ENCODE measurements at regions not wholly inside any gene's neighbourhood (a gene's known extent, or its start where the extent isn't known, plus 50 kb on each side); places are given as distances from the start of the nearest gene placed in this dataset.

DNA sequence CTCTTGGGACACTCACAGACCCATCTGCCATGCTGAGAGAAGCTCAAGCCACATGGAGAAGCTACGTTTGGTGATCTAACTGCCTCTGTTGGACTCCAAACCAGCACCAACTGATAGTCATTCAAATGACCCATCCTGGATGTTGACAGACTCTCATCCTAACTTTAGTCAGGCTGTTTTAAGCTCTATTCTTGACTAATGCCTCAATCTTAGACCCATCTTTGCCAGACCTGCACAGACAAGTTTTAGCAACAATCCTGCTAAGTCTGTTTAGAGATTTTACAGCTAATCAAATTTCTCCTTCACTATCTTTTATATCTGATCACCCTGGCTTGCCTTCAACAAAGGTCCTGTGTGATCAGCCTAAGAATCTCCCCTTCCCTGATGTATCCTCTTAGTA, 245.1 kb downstream of the SCG2 start:
- Histone ChIP-seq H3K9me3 (peaks cover 0 to 2% (median 0%) of the 10 kb centered on the region in 4 donors), H3K36me3 (no peaks in the 10 kb centered on the region), H3K4me1 (no peaks in the 10 kb centered on the region), H3K4me3 (no peak overlapping the region), H3K27me3 (no peaks in the 10 kb centered on the region), H3K27ac (no peak overlapping the region)
- no peak for ATAC-seq (ENCODE audit: low FRiP score in 2 of 2)
- WGBS, 2 donors: 36 to 46% methylated on average over 1 of the region's 1 CpG
- no peak for DNase-seq
- no peak for TF ChIP-seq POLR2AphosphoS5 (IDR thresholded peaks at IDR 0.05)
- no peak for TF ChIP-seq EP300 (IDR thresholded peaks at IDR 0.05)

DNA sequence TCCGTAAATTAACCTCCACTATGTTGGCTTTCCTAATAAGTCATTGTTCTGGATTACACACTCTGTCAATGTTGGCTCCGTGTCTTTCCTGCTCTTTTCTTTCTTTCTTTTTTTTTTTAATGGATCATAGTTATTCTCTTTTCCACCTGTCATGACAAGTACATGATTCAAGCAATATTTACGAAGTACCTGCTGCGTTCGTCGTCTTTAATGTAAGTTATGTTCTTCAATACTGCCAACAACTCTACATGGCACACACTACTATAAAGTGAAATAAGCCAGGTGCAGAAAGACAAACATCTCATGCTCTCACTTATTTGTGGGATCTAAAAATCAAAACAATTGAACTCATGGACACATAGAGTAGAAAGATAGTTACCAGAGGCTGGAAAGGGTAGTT, 239.1 kb downstream of the SCG2 start:
- H3K4me1 ChIP-seq: no peaks in the 10 kb centered on the region
- ATAC-seq (ENCODE audit: low FRiP score in 2 of 2) (no peak), DNase-seq (no peak)
- H3K27ac ChIP-seq: no peak overlapping the region
- no peaks in the 10 kb centered on the region for H3K9me3 ChIP-seq
- WGBS, 2 donors: 85 to 87% methylated on average over 6 of the region's 6 CpGs
- no peaks in the 10 kb centered on the region for H3K27me3 ChIP-seq
- TF ChIP-seq, protein P1, sequence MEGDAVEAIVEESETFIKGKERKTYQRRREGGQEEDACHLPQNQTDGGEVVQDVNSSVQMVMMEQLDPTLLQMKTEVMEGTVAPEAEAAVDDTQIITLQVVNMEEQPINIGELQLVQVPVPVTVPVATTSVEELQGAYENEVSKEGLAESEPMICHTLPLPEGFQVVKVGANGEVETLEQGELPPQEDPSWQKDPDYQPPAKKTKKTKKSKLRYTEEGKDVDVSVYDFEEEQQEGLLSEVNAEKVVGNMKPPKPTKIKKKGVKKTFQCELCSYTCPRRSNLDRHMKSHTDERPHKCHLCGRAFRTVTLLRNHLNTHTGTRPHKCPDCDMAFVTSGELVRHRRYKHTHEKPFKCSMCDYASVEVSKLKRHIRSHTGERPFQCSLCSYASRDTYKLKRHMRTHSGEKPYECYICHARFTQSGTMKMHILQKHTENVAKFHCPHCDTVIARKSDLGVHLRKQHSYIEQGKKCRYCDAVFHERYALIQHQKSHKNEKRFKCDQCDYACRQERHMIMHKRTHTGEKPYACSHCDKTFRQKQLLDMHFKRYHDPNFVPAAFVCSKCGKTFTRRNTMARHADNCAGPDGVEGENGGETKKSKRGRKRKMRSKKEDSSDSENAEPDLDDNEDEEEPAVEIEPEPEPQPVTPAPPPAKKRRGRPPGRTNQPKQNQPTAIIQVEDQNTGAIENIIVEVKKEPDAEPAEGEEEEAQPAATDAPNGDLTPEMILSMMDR (IDR thresholded peaks at IDR 0.05): no peak
- TF ChIP-seq EP300 (IDR thresholded peaks at IDR 0.05): no peak
- no peak for TF ChIP-seq POLR2A (IDR thresholded peaks at IDR 0.05)
- no peak for TF ChIP-seq POLR2AphosphoS5 (IDR thresholded peaks at IDR 0.05)
- no peaks in the 10 kb centered on the region for H3K36me3 ChIP-seq
- H3K4me3 ChIP-seq: no peak overlapping the region

DNA sequence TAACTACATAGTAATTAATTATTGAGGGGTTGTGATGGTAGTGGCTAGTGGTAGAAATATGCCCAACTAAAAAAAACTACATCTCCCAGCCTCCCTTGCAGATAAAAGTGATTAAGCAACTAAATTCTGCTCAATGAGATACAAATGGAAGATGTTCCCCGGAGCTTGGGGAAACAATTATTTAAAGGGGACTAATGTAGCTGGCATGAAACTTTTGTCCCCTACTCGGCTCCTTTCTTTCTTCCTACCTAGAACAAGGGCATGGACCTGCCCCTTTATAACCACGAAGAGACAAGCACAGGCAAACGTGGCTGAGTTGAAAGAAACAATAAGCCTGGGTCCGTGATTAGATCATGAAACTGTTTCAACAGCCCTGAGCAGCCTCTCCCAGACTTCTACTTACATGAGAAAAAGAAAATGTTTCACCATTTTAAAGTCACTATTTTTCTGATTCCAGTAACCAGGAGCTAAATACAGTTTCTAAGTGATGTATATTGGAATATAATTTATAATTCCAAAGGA, 236.9 kb downstream of the SCG2 start:
- H3K4me3 ChIP-seq: no peak overlapping the region
- no peaks in the 10 kb centered on the region for H3K27me3 ChIP-seq
- WGBS, 2 donors: 39 to 46% methylated on average over 5 of the region's 5 CpGs
- no peaks in the 10 kb centered on the region for H3K9me3 ChIP-seq
- no peak for ATAC-seq (ENCODE audit: low FRiP score in 2 of 2)
- no peak overlapping the region for H3K27ac ChIP-seq
- H3K36me3 ChIP-seq: no peaks in the 10 kb centered on the region
- no peak for TF ChIP-seq EP300 (IDR thresholded peaks at IDR 0.05)
- TF ChIP-seq, protein P1 (IDR thresholded peaks at IDR 0.05): no peak
- H3K4me1 ChIP-seq: no peaks in the 10 kb centered on the region
- DNase-seq: no peak

DNA sequence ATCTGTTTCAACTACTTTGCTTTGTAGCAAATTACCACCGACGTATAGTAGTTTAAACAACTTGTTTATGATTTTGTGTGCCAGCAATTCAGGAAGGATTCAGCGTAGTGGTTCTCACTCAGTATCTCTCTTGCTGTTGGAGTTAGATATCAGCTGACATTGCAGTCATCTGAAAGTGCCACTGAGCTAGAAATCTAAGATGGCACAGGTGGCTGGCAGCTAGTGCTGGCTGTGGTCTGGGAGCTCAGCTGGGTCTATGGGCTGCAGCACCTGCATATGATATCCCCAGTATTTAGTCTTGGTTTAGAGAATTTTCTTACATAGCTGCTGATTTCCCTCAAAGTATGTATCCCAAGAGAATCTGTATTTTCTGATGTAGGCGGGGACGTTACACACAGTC, 235.6 kb downstream of the SCG2 start:
- DNase-seq: no peak
- WGBS, 2 donors: 87 to 89% methylated on average over 5 of the region's 5 CpGs
- TF ChIP-seq, protein P1 (IDR thresholded peaks at IDR 0.05): no peak
- TF ChIP-seq EP300 (IDR thresholded peaks at IDR 0.05): no peak
- no peak for TF ChIP-seq POLR2A (IDR thresholded peaks at IDR 0.05)
- H3K4me3 ChIP-seq: no peak overlapping the region
- H3K36me3 ChIP-seq: no peaks in the 10 kb centered on the region
- no peaks in the 10 kb centered on the region for H3K4me1 ChIP-seq
- no peak for ATAC-seq (ENCODE audit: low FRiP score in 2 of 2)
- H3K9me3 ChIP-seq: no peaks in the 10 kb centered on the region
- H3K27ac ChIP-seq: no peak overlapping the region
- H3K27me3 ChIP-seq: no peaks in the 10 kb centered on the region

DNA sequence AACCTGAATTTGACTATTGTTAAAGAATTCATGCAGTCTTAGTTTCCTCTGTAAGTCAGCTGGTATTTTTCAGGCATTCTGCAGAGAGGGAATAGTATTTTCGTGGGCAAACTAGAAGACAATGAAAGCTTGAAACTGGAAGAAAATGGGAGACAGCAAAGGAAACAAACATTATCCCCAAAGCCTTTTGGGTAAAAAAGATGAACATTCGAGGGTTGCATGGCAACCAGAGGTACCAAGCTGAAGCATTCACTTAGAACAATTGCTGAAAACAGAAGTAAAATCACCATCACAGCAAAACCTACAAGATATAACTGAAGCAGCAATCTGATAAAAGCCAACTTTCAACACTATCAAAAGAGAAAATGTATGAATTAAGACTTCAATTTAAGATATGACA, 233.7 kb downstream of the SCG2 start:
- Histone ChIP-seq H3K27ac (no peak overlapping the region), H3K4me1 (no peaks in the 10 kb centered on the region), H3K36me3 (no peaks in the 10 kb centered on the region), H3K9me3 (no peaks in the 10 kb centered on the region), H3K4me3 (no peak overlapping the region), H3K27me3 (no peaks in the 10 kb centered on the region)
- TF ChIP-seq, protein P1 (IDR thresholded peaks at IDR 0.05): no peak
- TF ChIP-seq EP300 (IDR thresholded peaks at IDR 0.05) (no peak), POLR2A (IDR thresholded peaks at IDR 0.05) (no peak), POLR2AphosphoS5 (IDR thresholded peaks at IDR 0.05) (no peak)
- ATAC-seq (ENCODE audit: low FRiP score in 2 of 2) (no peak), DNase-seq (no peak)
- WGBS, 2 donors: 33 to 41% methylated on average over 2 of the region's 2 CpGs
